KOPT-K1 (cell line): ENCODE measurements at regions not wholly inside any gene's neighbourhood (a gene's known extent, or its start where the extent isn't known, plus 50 kb on each side); places are given as distances from the start of the nearest gene placed in this dataset.

Experiments used
- H3K27ac ChIP-seq: fragments of 200-600 bp; sonication (generic); 2 replicates; pipeline ENCODE4 v1.5.1; 2016; ENCODE audit warnings: antibody characterized with exemption, mild to moderate bottlenecking, low read depth, low read length; ENCODE audit not compliant: poor library complexity, severe bottlenecking
- H3K36me3 ChIP-seq: fragments of 200-600 bp; sonication (generic); 2 replicates; pipeline ENCODE4 v1.5.1; 2017; ENCODE audit warnings: antibody characterized with exemption, mild to moderate bottlenecking, low read length, moderate library complexity; ENCODE audit not compliant: insufficient read depth
- H3K9me3 ChIP-seq: fragments of 200-600 bp; sonication (generic); 2 replicates; pipeline ENCODE4 v1.5.1; 2017; ENCODE audit warnings: antibody characterized with exemption, low read length, mild to moderate bottlenecking; ENCODE audit not compliant: insufficient read depth, poor library complexity, severe bottlenecking

- no peaks in the 10 kb centered on the region for H3K9me3 ChIP-seq
- H3K27ac ChIP-seq: no peak overlapping the region
Measured at GRCh38 chr6:22921828-22922227, 352.5 kb downstream of the HDGFL1 start.

GRCh38 chr6:22925304-22925835 lies 356.0 kb downstream of the HDGFL1 start:
- Histone ChIP-seq H3K27ac (no peak overlapping the region), H3K9me3 (no peaks in the 10 kb centered on the region)

More at GRCh38 chr6:22921828-22922227, 352.5 kb downstream of the HDGFL1 start:
- no peaks in the 10 kb centered on the region for H3K36me3 ChIP-seq

GRCh38 chr6:22925920-22926789 lies 356.8 kb downstream of the HDGFL1 start:
- no peaks in the 10 kb centered on the region for H3K9me3 ChIP-seq
- H3K27ac ChIP-seq: no peak overlapping the region
- no peaks in the 10 kb centered on the region for H3K36me3 ChIP-seq

More at GRCh38 chr6:22925304-22925835, 356.0 kb downstream of the HDGFL1 start:
- H3K36me3 ChIP-seq: no peaks in the 10 kb centered on the region

GRCh38 chr6:22926790-22927354 lies 357.5 kb downstream of the HDGFL1 start:
- no peaks in the 10 kb centered on the region for H3K36me3 ChIP-seq
- no peak overlapping the region for H3K27ac ChIP-seq
- H3K9me3 ChIP-seq: no peaks in the 10 kb centered on the region

GRCh38 chr6:22928775-22929174 lies 359.4 kb downstream of the HDGFL1 start:
- Histone ChIP-seq H3K36me3 (no peaks in the 10 kb centered on the region), H3K9me3 (no peaks in the 10 kb centered on the region), H3K27ac (no peak overlapping the region)

- Histone ChIP-seq H3K27ac (no peak overlapping the region), H3K36me3 (no peaks in the 10 kb centered on the region), H3K9me3 (no peaks in the 10 kb centered on the region)
Measured at GRCh38 chr6:22929311-22929985, 360.1 kb downstream of the HDGFL1 start.

- no peaks in the 10 kb centered on the region for H3K36me3 ChIP-seq
- no peaks in the 10 kb centered on the region for H3K9me3 ChIP-seq
- no peak overlapping the region for H3K27ac ChIP-seq
Measured at GRCh38 chr6:22940581-22941290, 371.4 kb downstream of the HDGFL1 start.

GRCh38 chr6:22942403-22942802 lies 373.0 kb downstream of the HDGFL1 start:
- no peak overlapping the region for H3K27ac ChIP-seq
- no peaks in the 10 kb centered on the region for H3K36me3 ChIP-seq
- no peaks in the 10 kb centered on the region for H3K9me3 ChIP-seq

GRCh38 chr6:22943327-22943726 lies 374.0 kb downstream of the HDGFL1 start:
- Histone ChIP-seq H3K9me3 (no peaks in the 10 kb centered on the region), H3K36me3 (no peaks in the 10 kb centered on the region), H3K27ac (no peak overlapping the region)

GRCh38 chr6:22949967-22950366 lies 380.6 kb downstream of the HDGFL1 start:
- H3K27ac ChIP-seq: no peak overlapping the region
- no peaks in the 10 kb centered on the region for H3K36me3 ChIP-seq
- no peaks in the 10 kb centered on the region for H3K9me3 ChIP-seq

GRCh38 chr6:22952097-22952496 lies 382.7 kb downstream of the HDGFL1 start:
- Histone ChIP-seq H3K36me3 (no peaks in the 10 kb centered on the region), H3K27ac (no peak overlapping the region)

GRCh38 chr6:22954749-22955385 lies 385.5 kb downstream of the HDGFL1 start:
- Histone ChIP-seq H3K9me3 (peaks cover 8% of the 10 kb centered on the region), H3K27ac (peak overlapping the region; percentile 69), H3K36me3 (no peaks in the 10 kb centered on the region)

More at GRCh38 chr6:22952097-22952496, 382.7 kb downstream of the HDGFL1 start:
- no peaks in the 10 kb centered on the region for H3K9me3 ChIP-seq

GRCh38 chr6:22956029-22956681 lies 386.8 kb downstream of the HDGFL1 start:
- no peak overlapping the region for H3K27ac ChIP-seq
- no peaks in the 10 kb centered on the region for H3K36me3 ChIP-seq
- H3K9me3 ChIP-seq: peaks cover 8% of the 10 kb centered on the region

GRCh38 chr6:22958677-22959076 lies 389.3 kb downstream of the HDGFL1 start:
- Histone ChIP-seq H3K9me3 (peaks cover 8% of the 10 kb centered on the region), H3K27ac (no peak overlapping the region), H3K36me3 (no peaks in the 10 kb centered on the region)
